ENCODE measurements at regions not wholly inside any gene's neighbourhood (a gene's known extent, or its start where the extent isn't known, plus 50 kb on each side); places are given as distances from the start of the nearest gene placed in this dataset.

DNA sequence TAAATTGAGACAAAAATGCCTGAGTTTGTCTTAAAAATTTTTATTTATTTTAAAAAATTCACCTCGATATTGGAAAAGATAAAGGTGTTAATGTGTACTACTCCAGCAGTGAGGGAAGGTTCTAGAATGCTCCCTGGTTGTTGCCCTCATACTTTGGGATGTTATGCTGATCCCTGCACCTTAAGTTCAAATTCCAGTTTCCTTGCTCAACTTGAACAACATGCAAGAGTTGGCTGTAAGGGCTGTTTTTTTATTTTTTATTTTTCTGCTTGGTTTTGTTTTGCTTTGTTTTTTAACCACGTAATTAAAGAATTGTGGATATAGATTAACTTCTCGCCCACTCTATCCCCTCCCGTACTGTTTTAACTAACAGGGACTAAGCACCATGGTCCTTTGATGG lies 158.7 kb upstream of the CITED2 start:
- peak overlapping the region; percentile 75 for H2AFZ ChIP-seq (ENCODE audit: low read length)
- H3K4me1 ChIP-seq (ENCODE audit: insufficient read depth, low read length): peaks cover 20% of the 10 kb centered on the region

DNA sequence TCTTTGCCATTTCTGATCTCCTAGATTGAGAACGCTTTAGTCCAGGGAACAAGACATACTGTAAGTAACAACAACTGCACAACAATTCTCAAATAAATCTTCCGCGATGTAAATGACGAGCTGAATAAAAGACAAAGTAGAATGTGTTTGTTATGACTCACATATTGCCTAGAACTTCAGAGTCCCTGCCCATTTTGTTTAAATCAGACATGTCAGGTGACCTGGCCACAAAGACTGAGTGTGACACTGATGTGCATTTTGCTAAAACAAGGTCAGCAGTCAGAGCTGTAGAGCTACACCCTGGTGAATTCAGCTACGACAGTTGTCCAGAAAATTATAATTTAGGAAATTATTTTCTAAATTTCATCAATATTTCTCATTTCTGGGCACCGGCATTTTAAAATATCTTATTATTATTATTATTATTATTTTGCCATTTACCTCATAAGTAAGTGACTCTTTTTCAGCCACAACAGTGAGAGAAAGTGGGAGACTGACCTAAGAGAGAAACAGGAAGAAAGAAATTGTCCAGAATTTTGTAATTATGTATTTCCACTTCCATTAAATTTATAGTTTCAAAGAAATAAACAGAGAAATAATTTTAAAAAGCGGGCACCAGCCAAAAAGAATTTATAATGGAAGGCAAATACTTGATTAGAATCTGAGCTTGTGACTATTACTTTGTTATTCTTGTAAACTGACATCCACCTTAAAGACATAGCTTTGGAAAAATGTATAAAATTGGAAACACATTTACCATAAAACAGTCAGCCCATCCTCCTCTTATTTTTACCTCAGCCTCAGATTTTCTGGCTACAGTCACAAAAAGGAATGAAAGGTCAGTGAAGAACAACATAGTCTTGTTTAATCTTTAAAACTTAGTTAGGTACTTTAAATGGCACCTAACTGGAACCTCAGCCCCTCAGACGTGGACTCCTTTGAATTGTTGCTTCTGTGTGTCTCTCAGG lies 157.0 kb upstream of the CITED2 start:
- TF ChIP-seq, protein P1, sequence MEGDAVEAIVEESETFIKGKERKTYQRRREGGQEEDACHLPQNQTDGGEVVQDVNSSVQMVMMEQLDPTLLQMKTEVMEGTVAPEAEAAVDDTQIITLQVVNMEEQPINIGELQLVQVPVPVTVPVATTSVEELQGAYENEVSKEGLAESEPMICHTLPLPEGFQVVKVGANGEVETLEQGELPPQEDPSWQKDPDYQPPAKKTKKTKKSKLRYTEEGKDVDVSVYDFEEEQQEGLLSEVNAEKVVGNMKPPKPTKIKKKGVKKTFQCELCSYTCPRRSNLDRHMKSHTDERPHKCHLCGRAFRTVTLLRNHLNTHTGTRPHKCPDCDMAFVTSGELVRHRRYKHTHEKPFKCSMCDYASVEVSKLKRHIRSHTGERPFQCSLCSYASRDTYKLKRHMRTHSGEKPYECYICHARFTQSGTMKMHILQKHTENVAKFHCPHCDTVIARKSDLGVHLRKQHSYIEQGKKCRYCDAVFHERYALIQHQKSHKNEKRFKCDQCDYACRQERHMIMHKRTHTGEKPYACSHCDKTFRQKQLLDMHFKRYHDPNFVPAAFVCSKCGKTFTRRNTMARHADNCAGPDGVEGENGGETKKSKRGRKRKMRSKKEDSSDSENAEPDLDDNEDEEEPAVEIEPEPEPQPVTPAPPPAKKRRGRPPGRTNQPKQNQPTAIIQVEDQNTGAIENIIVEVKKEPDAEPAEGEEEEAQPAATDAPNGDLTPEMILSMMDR (IDR thresholded peaks at IDR 0.05; ENCODE audit: extremely low read depth, low read depth, low read length): no peak
- Histone ChIP-seq H4K20me1 (ENCODE audit: insufficient read depth, low read length) (no peaks in the 10 kb centered on the region), H3K4me2 (ENCODE audit: insufficient read depth, low read length) (no peak overlapping the region), H3K9me3 (ENCODE audit: low read depth, low read length) (no peaks in the 10 kb centered on the region), H3K4me3 (ENCODE audit: insufficient read depth, low read length) (no peak overlapping the region), H3K27me3 (ENCODE audit: insufficient read depth, low read length) (no peaks in the 10 kb centered on the region), H2AFZ (ENCODE audit: low read length) (peak overlapping the region; percentile 63), H3K36me3 (ENCODE audit: insufficient read depth, low read length) (no peaks in the 10 kb centered on the region), H3K4me1 (ENCODE audit: insufficient read depth, low read length) (peaks cover 17% of the 10 kb centered on the region), H3K27ac (ENCODE audit: low read depth, low read length) (peak overlapping the region; percentile 24), H3K79me2 (ENCODE audit: insufficient read depth, low read length) (no peaks in the 10 kb centered on the region)
- DNase-seq (ENCODE audit: insufficient read length, low spot score, missing footprints): no peak

More for the DNA sequence above, 158.7 kb upstream of the CITED2 start:
- peak overlapping the region; percentile 69 for H3K4me2 ChIP-seq (ENCODE audit: insufficient read depth, low read length)
- no peaks in the 10 kb centered on the region for H3K9me3 ChIP-seq (ENCODE audit: low read depth, low read length)
- TF ChIP-seq, protein P1 (IDR thresholded peaks at IDR 0.05; ENCODE audit: extremely low read depth, low read depth, low read length): no peak
- no peaks in the 10 kb centered on the region for H3K27me3 ChIP-seq (ENCODE audit: insufficient read depth, low read length)
- DNase-seq (ENCODE audit: insufficient read length, low spot score, missing footprints): no peak
- peak overlapping the region; percentile 13 for H3K4me3 ChIP-seq (ENCODE audit: insufficient read depth, low read length)
- no peaks in the 10 kb centered on the region for H3K79me2 ChIP-seq (ENCODE audit: insufficient read depth, low read length)
- peak overlapping the region; percentile 83 for H3K27ac ChIP-seq (ENCODE audit: low read depth, low read length)
- no peaks in the 10 kb centered on the region for H3K36me3 ChIP-seq (ENCODE audit: insufficient read depth, low read length)
- no peaks in the 10 kb centered on the region for H4K20me1 ChIP-seq (ENCODE audit: insufficient read depth, low read length)

DNA sequence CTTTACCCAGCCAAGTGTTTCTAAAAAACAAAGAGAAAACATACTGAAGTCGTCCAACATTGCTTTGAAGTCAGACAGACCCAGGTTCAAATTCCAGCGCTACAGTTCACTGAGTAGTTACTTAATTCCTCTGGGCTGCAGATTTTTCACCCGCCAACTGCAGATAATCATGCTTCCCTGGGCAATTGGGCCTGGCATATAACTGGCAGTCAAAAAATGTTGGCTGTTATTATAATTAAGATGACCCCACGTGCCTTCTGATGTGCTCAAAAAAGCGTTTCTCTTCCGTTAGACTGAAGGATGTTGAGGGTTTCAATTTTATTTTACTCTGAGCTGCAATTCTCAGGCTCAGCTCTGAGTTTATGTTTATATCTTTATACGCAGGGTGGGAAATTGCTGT lies 156.1 kb upstream of the CITED2 start:
- no peaks in the 10 kb centered on the region for H3K9me3 ChIP-seq (ENCODE audit: low read depth, low read length)
- no peaks in the 10 kb centered on the region for H3K79me2 ChIP-seq (ENCODE audit: insufficient read depth, low read length)
- H2AFZ ChIP-seq (ENCODE audit: low read length): no peak overlapping the region
- H3K4me1 ChIP-seq (ENCODE audit: insufficient read depth, low read length): peaks cover 17% of the 10 kb centered on the region
- no peaks in the 10 kb centered on the region for H3K27me3 ChIP-seq (ENCODE audit: insufficient read depth, low read length)
- no peak overlapping the region for H3K4me2 ChIP-seq (ENCODE audit: insufficient read depth, low read length)
- DNase-seq (ENCODE audit: insufficient read length, low spot score, missing footprints): no peak
- no peak overlapping the region for H3K4me3 ChIP-seq (ENCODE audit: insufficient read depth, low read length)
- TF ChIP-seq, protein P1 (IDR thresholded peaks at IDR 0.05; ENCODE audit: extremely low read depth, low read depth, low read length): no peak
- no peak overlapping the region for H3K27ac ChIP-seq (ENCODE audit: low read depth, low read length)
- no peaks in the 10 kb centered on the region for H3K36me3 ChIP-seq (ENCODE audit: insufficient read depth, low read length)
- H4K20me1 ChIP-seq (ENCODE audit: insufficient read depth, low read length): no peaks in the 10 kb centered on the region

DNA sequence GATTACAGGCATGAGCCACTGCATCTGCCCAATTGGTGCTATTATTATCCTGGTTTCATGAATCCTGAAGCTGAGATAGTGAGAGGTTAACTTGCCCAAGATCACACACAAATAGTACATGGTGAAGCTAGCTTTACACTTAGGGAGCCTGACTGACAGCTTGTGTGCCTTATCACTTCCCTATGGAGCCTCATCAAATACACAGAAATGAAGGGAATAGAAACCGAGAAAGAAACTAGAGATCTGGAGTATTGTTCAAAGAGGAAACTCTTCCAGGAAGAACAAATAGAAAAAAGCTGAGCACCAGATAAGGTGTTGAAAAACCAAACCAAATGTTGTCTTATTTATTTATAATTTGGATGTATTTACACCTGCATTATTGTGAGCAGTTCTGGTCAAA lies 155.0 kb upstream of the CITED2 start:
- Histone ChIP-seq H3K4me1 (ENCODE audit: insufficient read depth, low read length) (peaks cover 14% of the 10 kb centered on the region), H3K27ac (ENCODE audit: low read depth, low read length) (no peak overlapping the region), H3K36me3 (ENCODE audit: insufficient read depth, low read length) (no peaks in the 10 kb centered on the region), H3K79me2 (ENCODE audit: insufficient read depth, low read length) (no peaks in the 10 kb centered on the region), H4K20me1 (ENCODE audit: insufficient read depth, low read length) (no peaks in the 10 kb centered on the region), H3K4me3 (ENCODE audit: insufficient read depth, low read length) (no peak overlapping the region), H3K9me3 (ENCODE audit: low read depth, low read length) (no peaks in the 10 kb centered on the region), H2AFZ (ENCODE audit: low read length) (no peak overlapping the region), H3K4me2 (ENCODE audit: insufficient read depth, low read length) (no peak overlapping the region), H3K27me3 (ENCODE audit: insufficient read depth, low read length) (no peaks in the 10 kb centered on the region)
- TF ChIP-seq, protein P1 (IDR thresholded peaks at IDR 0.05; ENCODE audit: extremely low read depth, low read depth, low read length): no peak
- DNase-seq (ENCODE audit: insufficient read length, low spot score, missing footprints): no peak
